ENCODE measurements at regions not wholly inside any gene's neighbourhood (a gene's known extent, or its start where the extent isn't known, plus 50 kb on each side); places are given as distances from the start of the nearest gene placed in this dataset.
"Not testable (repeated sequence)": the region's sequence is repeated elsewhere in the genome, so short reads cannot be mapped to it uniquely, and the experiment has no call there.

DNA sequence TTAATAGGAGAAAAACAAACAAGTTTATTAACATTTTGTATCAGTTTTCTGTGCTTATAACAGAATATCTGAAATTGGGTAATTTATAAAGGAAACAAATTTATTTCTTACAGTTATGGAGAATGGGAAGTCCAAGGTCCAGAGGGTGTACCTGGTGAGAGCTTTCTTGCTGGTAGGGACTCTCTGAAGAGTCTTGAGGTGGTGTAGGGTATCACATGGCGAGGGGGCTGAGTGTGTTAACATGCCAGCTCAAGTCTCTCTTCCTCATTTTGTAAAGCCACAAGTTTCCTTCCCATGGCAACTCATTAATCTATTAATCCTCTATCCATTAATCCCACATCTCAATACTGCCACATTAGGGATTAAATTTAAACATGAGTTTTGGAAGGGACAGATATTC, 1863.3 kb downstream of the KHDRBS2 start:
- TF ChIP-seq, protein P1, sequence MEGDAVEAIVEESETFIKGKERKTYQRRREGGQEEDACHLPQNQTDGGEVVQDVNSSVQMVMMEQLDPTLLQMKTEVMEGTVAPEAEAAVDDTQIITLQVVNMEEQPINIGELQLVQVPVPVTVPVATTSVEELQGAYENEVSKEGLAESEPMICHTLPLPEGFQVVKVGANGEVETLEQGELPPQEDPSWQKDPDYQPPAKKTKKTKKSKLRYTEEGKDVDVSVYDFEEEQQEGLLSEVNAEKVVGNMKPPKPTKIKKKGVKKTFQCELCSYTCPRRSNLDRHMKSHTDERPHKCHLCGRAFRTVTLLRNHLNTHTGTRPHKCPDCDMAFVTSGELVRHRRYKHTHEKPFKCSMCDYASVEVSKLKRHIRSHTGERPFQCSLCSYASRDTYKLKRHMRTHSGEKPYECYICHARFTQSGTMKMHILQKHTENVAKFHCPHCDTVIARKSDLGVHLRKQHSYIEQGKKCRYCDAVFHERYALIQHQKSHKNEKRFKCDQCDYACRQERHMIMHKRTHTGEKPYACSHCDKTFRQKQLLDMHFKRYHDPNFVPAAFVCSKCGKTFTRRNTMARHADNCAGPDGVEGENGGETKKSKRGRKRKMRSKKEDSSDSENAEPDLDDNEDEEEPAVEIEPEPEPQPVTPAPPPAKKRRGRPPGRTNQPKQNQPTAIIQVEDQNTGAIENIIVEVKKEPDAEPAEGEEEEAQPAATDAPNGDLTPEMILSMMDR (IDR thresholded peaks at IDR 0.05) = not testable (repeated sequence)
- not testable (repeated sequence) for TF ChIP-seq POLR2A (IDR thresholded peaks at IDR 0.05)
